ENCODE measurements at regions not wholly inside any gene's neighbourhood (a gene's known extent, or its start where the extent isn't known, plus 50 kb on each side); places are given as distances from the start of the nearest gene placed in this dataset.

- DNase-seq (ENCODE audit: low read depth), result no peak
Measured at GRCh38 chr12:111310076-111310870, 58.6 kb downstream of the PHETA1 start.

DNA sequence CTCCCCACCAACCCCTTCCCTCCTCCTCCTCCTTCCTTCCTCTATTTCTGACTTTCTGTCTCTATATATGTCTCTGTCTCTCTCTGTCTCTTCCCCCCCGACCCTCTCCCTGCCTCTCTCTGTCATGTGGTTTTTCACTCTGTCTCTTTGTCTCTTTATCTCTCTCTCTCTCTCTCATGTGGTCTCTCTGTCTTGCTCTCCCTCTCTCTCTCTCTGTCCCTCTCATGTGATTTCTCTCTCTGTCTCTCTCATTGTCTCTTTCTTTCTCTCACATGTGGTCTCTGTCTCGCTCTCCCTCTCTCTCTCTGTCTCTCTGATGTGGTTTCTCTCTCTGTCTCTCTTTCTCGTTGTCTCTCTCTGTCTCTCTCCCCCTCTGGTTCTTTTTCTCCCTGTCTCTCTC is 59.3 kb downstream of the PHETA1 start:
- DNase-seq (ENCODE audit: low read depth), result no peak

- no peak for DNase-seq (ENCODE audit: low read depth)
Measured at GRCh38 chr12:111308473-111308872, 60.4 kb downstream of the PHETA1 start.

DNA sequence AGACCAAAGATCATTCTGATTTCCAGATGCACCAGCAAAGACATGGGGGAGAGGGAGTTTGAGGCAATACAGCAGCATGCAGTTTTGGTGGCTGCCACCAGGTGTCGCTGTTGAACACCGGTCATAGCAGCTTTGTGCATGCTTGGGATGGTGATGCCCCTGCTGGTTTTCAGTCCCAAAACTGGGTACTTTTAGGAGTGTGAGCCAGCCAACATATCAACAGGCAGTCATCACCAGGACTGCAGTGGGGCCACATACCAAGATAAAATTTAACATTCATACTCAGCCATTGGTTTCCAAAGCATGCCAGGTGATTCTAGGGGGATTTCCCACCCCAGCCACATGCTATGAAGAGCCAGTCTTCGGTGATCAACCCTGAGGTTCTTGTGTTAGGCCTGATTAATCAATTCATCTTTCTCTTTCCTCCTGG is 64.2 kb downstream of the PHETA1 start:
- DNase-seq (ENCODE audit: low read depth), result no peak

GRCh38 chr12:111303531-111303930 is 65.4 kb downstream of the PHETA1 start:
- DNase-seq (ENCODE audit: low read depth), result no peak

- DNase-seq (ENCODE audit: low read depth), result peak; percentile 57
Measured at GRCh38 chr12:111298582-111299436, 70.1 kb downstream of the PHETA1 start.

- DNase-seq (ENCODE audit: low read depth), result no peak
Measured at GRCh38 chr12:111297703-111298426, 71.0 kb downstream of the PHETA1 start.

DNA sequence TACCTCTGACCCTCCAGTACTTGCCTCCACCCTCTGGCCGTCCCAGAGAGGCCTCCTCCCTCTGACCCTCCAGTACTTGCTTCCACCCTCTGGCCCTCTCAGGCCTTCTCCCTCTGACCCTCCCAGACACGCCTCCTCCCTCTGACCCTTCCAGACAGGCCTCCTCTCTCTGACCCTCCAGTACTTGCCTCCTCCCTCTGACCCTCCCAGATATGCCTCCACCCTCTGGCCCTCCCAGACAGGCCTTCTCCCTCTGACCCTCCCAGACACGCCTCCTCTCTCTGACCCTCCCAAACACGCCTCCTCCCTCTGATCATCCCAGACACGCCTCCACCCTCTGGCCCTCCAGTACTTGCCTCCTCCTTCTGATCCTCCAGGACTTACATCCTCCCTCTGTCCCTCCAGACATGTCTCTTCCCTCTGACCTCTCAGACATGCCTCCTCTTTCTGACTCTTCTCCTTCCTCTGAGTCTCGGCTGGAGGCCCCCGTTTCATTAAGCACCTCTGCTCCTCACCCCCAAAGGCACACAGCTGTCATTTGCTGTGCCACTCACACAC is 71.9 kb downstream of the PHETA1 start:
- no peak for DNase-seq (ENCODE audit: low read depth)

GRCh38 chr12:111295176-111295575 is 73.7 kb downstream of the PHETA1 start:
- DNase-seq (ENCODE audit: low read depth), result no peak

DNA sequence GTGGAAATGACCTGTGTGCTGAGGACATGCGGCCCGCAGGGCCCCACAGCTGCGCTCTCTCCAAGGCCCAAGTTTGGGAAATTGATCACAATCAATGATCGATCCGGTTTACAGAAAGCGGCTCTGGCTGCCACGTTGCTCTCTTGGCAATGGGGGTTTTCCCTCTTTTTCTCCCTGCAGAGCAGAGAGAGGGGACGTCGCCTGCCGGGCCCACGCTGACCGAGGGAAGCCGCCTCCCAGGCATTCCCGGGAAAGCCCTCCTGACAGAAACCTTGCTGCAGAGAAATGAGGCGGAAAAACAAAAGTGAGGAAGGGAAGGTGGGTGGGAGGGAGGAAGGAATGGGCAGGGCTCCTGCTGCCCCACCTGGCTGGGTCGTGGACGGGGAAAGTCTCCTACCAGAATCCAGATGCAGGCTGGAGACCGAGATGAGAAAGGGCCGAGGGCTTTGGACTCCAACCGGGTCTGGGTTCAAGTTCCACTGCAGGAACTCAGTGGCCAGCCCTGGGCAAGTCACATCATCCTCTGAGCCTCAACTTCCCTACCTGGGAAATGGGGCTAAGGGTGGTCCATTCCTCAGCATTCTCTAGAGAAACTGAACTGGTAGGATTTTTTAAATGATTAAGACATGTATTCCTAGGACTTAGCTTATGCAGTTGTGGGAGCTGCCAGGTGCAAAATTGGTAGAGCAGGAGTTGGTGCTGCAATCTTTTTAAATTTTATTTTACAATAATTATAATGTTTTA is 75.5 kb downstream of the PHETA1 start:
- no peak for DNase-seq (ENCODE audit: low read depth)

GRCh38 chr12:111291357-111291756 is 77.5 kb downstream of the PHETA1 start:
- no peak for DNase-seq (ENCODE audit: low read depth)

DNA sequence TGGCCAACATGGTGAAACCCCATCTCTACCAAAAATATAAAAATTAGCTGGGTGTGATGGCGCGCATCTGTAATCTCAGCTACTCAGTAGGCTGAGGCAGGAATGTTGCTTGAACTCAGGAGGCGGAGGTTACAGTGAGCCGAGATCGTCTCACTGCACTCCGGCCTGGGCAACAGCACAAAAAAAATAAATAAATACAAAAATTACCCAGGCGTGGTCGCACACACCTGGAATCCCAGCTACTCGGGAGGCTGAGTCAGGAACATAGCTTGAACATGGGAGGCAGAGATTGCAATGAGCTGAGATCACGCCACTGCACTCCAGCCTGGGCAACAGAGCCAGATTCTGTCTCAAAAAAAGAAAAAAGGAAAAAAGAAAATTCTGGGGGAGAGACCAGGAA is 80.1 kb downstream of the PHETA1 start:
- no peak for DNase-seq (ENCODE audit: low read depth)

DNA sequence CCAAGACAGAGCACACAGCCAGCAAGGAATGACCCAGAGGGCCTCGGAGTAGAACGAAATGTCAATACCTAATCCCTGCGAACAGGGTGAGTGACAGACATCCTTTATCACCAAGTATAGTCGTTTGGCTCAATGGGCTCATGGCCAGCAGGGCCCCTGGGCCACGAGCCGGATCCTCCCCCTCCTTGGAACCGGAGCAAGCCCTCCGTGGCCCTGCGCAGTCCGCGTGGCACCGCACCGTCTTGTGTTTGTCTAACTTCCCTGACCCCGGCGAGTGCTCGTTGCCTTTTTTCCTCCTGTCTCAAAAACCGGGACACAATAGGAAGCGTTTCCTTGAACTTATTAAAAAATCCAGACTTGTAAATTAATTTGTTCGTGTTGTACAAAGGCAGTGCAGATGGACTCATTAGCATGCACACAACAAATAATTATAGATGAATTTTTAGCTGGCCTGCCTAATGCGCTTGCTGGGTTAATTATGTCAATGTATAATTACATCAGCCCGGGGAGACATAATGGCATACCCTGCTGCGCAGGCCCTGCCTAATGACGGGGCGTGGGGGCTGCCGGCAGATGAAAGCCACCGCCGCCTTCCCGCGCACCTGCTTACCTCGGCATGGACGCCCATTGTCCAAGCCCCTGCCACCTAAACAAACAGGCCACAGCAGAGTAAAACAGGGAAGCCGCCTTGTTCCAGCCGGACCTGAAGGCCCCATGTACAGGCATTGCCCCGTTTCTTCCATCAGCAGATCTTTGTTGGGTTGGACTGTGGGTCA is 81.6 kb downstream of the PHETA1 start:
- no peak for DNase-seq (ENCODE audit: low read depth)

DNA sequence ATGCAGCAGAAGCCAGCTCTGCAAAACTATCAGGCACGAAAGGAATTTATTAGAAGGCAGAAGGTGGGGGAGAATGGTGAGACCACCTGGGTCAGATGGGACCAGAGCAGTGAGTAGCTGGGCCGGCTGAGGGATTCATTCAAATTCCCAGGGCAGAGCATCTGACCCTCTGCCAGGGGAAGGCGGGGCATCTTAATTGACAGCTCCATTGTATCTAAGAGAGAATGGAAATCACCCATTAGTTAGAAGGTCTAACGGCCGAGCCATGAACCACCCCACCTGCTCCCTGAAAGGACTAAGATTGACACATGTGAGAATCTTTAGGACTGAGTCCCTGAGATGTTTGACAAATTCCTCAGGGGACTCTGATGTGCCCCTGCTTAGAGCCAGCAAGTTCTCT is 83.7 kb downstream of the PHETA1 start:
- no peak for DNase-seq (ENCODE audit: low read depth)

DNA sequence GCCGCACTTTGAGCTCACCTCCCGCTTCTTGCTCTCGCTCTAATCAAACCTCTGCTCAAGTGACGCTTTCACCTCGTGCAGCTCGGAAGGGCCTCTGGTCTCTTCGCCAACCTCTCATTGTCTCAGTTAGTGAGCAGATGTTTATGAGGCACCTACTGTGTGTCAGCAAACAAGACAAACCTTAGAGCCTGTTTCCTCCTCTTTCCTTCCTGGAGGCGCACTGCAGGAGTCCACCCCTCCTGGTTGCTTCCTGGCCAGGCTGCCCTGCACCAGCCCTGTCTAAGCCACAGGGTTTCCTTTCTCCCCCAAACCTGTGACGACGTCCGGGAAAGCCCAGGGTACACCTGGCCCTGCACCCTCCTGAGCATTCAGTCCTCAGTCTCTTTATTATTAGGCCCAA is 84.2 kb downstream of the PHETA1 start:
- no peak for DNase-seq (ENCODE audit: low read depth)

GRCh38 chr12:111283966-111284365 is 84.9 kb downstream of the PHETA1 start:
- DNase-seq (ENCODE audit: low read depth), result no peak

DNA sequence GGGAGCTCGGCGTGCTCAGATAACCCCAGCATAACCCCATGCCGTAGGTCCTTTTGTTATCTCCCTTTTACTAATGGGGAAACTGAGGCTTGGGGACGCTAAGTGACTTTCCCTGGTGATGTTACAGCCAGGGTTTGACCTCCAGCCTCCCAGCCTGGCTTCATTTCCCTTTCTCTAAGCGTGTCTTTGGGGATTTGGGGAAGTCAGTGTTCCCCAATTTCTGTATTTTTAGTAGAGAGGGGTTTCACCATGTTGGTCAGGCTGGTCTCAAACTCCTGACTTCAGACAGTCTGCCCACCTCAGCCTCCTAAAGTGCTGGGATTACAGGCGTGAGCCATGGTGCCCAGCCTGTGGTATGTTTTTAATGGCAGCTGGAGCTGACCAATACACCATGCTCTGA is 85.4 kb downstream of the PHETA1 start:
- DNase-seq (ENCODE audit: low read depth), result no peak

DNA sequence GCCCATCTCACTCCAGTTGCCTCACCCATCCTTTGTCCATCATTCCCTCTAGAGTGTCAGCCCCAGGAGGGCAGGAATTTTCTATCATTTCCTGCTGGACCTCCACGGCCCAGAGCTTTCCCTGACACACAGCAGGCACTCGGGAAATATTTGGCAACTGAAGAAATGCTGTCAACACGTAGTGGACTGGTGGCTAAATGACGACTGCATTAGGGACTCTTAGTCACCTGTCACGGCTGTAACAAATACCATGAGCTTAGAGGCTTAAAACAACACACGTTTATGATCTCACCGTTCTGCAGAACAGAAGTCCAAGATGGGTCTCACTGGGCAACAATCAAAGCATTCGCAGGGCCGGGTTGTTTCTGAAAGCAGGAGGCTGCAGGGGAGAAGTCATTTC is 91.3 kb downstream of the PHETA1 start:
- DNase-seq (ENCODE audit: low read depth), result no peak

DNA sequence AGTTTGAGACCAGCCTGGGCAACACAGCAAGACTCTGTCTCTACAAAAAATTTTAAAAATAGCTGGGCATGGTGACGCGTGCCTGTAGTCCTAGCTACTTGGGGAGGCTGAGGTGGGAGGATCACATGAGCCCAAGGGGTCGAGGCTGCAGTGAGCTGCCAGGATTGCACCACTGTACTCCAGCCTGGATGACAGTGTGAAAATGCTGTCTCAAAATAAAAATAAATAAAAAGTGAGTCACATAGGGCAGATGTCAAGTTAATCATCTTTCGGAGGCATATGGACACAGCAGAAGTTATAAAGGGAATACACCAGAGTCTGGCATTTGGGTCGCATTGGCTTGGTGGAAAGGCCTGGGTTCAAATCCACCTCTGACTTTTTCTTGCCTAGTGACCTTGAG is 92.7 kb downstream of the PHETA1 start:
- DNase-seq (ENCODE audit: low read depth), result no peak

DNA sequence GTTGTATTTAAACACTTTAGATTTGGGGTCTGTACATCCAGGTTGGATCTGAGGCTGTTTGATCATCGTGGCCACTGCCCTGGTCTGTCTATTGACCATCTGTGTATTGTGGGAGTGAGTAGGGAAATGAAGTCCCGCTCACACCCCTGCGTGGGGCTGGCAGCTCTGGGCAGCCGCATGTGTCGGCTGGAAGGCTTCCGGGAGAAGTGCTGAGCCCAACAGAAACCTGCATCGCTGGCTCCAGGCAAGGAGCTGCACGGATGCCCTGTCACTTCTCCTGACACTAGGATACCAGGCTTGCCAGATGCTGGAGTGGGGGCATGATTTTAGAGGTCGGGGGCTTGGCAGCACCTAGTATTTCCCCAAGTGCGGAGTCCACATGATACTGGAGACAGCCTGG is 93.6 kb downstream of the PHETA1 start:
- no peak for DNase-seq (ENCODE audit: low read depth)
